KMS-11 (cell line): ENCODE measurements at regions not wholly inside any gene's neighbourhood (a gene's known extent, or its start where the extent isn't known, plus 50 kb on each side); places are given as distances from the start of the nearest gene placed in this dataset.

Source experiments
- H2AFZ ChIP-seq: fragments of 200-600 bp; sonication (generic); 2 replicates; pipeline ENCODE4 v1.6.1; 2016; ENCODE audit warnings: antibody characterized with exemption, mixed run types, low read depth
- H3K27ac ChIP-seq: fragments of 200-600 bp; sonication (generic); 2 replicates; pipeline ENCODE4 v1.6.1; 2016; ENCODE audit warnings: mild to moderate bottlenecking, mixed run types
- H3K27me3 ChIP-seq: fragments of 200-600 bp; sonication (generic); 2 replicates; pipeline ENCODE4 v1.6.1; 2017; ENCODE audit warnings: mild to moderate bottlenecking, low read depth, mixed run types, moderate library complexity; ENCODE audit not compliant: insufficient read depth
- H3K36me3 ChIP-seq: fragments of 200-600 bp; sonication (generic); 2 replicates; pipeline ENCODE4 v1.6.1; 2017; ENCODE audit warnings: mild to moderate bottlenecking, mixed run types; ENCODE audit not compliant: insufficient read depth
- H3K4me1 ChIP-seq: fragments of 200-600 bp; sonication (generic); 2 replicates; pipeline ENCODE4 v1.6.1; 2016; ENCODE audit warnings: mild to moderate bottlenecking, low read depth, mixed run types; ENCODE audit not compliant: poor library complexity, severe bottlenecking
- H3K4me2 ChIP-seq: fragments of 200-600 bp; sonication (generic); 2 replicates; pipeline ENCODE4 v1.7.0; 2016; ENCODE audit warnings: mild to moderate bottlenecking, mixed run types
- H3K4me3 ChIP-seq: fragments of 200-600 bp; sonication (generic); IDR thresholded peaks from 2 replicates; pipeline ENCODE4 v1.6.1; 2017; ENCODE audit warnings: low read depth, low read length, mixed read lengths; ENCODE audit not compliant: insufficient read depth
- H3K79me2 ChIP-seq: fragments of 200-600 bp; sonication (generic); 2 replicates; pipeline ENCODE4 v1.6.1; 2016; ENCODE audit warnings: low read depth, mixed run types; ENCODE audit not compliant: insufficient read depth
- H3K9ac ChIP-seq: fragments of 200-600 bp; sonication (generic); 2 replicates; pipeline ENCODE4 v1.6.1; 2016; ENCODE audit warnings: mild to moderate bottlenecking, mixed run types
- H4K20me1 ChIP-seq: fragments of 200-600 bp; sonication (generic); 2 replicates; pipeline ENCODE4 v1.6.1; 2016; ENCODE audit warnings: mild to moderate bottlenecking, mixed run types; ENCODE audit not compliant: insufficient read depth
- TF ChIP-seq, protein P1 (sequence below): fragments of 200-600 bp; sonication (generic); conservative IDR thresholded peaks from 2 replicates; pipeline ENCODE4 v1.6.1; 2017; ENCODE audit warnings: low read depth, mild to moderate bottlenecking, antibody characterized with exemption, low read length, moderate library complexity, mixed read lengths

DNA sequence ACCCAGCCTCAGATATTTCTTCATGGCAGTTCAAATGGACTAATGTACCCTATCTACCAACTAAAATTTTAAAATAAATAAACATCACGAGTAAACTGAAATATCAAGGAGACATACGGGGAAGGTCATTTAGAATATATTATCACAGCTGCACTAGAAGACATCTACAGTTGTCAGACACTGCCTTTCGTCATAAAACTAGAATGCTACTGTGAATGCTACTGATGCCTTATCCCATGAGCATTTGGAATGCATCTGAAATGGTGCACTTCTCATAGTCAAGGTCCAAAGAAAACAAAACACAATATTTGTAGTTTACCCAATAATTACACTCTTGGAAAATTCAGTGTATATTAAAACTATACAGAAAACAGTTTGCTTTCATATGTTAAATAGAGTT is 165.2 kb downstream of the MREG start:
- Histone ChIP-seq H3K27me3 (no peaks in the 10 kb centered on the region), H3K4me2 (no peak overlapping the region), H3K9ac (no peak overlapping the region), H3K4me1 (peaks cover 5% of the 10 kb centered on the region), H3K36me3 (no peaks in the 10 kb centered on the region), H3K27ac (no peak overlapping the region), H3K79me2 (no peaks in the 10 kb centered on the region), H2AFZ (no peak overlapping the region), H3K4me3 (no peak overlapping the region), H4K20me1 (no peaks in the 10 kb centered on the region)
- TF ChIP-seq, protein P1, sequence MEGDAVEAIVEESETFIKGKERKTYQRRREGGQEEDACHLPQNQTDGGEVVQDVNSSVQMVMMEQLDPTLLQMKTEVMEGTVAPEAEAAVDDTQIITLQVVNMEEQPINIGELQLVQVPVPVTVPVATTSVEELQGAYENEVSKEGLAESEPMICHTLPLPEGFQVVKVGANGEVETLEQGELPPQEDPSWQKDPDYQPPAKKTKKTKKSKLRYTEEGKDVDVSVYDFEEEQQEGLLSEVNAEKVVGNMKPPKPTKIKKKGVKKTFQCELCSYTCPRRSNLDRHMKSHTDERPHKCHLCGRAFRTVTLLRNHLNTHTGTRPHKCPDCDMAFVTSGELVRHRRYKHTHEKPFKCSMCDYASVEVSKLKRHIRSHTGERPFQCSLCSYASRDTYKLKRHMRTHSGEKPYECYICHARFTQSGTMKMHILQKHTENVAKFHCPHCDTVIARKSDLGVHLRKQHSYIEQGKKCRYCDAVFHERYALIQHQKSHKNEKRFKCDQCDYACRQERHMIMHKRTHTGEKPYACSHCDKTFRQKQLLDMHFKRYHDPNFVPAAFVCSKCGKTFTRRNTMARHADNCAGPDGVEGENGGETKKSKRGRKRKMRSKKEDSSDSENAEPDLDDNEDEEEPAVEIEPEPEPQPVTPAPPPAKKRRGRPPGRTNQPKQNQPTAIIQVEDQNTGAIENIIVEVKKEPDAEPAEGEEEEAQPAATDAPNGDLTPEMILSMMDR: no peak

DNA sequence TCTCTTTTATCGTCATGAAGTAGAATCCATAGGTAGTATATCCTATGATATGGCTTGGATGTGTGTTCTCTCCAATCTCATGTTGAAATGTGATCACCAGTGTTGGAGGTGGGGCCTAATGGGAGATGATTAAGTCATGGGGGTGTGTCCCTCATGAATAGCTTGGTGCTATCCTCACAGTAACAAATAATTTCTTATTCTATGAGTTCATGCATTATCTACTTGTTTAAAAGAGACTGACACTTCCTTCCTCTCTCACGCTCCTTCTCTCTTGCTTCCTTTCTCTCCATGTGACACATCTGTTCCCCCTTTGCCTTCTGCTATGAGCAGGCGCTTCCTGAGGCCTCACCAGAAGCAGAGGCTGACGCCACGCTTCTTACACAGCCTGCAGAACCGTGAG is 165.6 kb downstream of the MREG start:
- TF ChIP-seq, protein P1: no peak
- no peak overlapping the region for H3K9ac ChIP-seq
- H3K4me1 ChIP-seq: peaks cover 9% of the 10 kb centered on the region

GRCh38 chr2:215847056-215847455 is 166.3 kb downstream of the MREG start:
- Histone ChIP-seq H3K4me2 (no peak overlapping the region), H2AFZ (no peak overlapping the region), H3K36me3 (no peaks in the 10 kb centered on the region), H3K4me1 (peaks cover 16% of the 10 kb centered on the region), H3K27ac (no peak overlapping the region), H3K9ac (no peak overlapping the region), H3K79me2 (no peaks in the 10 kb centered on the region), H4K20me1 (no peaks in the 10 kb centered on the region), H3K27me3 (no peaks in the 10 kb centered on the region), H3K4me3 (no peak overlapping the region)
- TF ChIP-seq, protein P1: no peak

More for the DNA sequence above, 165.6 kb downstream of the MREG start:
- Histone ChIP-seq H3K27me3 (no peaks in the 10 kb centered on the region), H3K4me3 (no peak overlapping the region), H3K27ac (no peak overlapping the region), H4K20me1 (no peaks in the 10 kb centered on the region), H3K4me2 (no peak overlapping the region), H3K79me2 (no peaks in the 10 kb centered on the region), H3K36me3 (no peaks in the 10 kb centered on the region), H2AFZ (no peak overlapping the region)

DNA sequence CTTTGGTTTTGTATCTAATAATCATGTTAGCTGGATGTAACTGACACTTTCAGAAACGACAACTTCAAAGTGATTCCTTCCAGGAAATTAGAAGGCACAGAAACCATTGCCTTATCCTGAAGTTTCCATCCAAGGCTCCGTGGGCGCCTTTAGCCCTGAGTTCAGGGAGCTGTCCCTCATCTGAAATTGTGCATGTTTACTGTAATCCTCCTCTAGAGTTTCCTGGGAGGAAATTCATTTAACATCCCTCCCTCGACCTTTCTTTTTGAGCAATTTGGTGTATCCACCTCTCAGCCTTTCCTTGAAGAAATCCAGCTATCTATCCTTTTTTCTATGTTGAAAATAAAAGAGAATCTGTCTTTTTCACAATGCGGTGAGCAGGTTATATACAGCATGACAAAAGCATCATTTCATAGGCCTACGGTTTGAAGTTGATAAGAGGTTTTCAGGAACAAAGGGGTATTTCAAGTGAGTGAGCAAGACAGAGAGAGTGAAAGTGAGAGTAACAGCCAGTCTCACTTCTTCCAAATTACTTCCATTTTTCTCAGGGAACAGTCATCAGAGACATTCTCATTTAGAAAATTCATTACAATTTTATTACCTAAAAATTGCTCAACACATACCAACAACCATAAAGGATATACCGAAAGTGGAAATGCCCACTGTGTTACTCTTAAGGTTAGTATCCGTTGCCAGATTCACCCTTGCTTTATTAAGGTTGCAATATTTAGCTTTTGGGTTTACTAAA is 167.3 kb downstream of the MREG start:
- H3K4me2 ChIP-seq: no peak overlapping the region
- no peak overlapping the region for H3K27ac ChIP-seq
- H3K4me3 ChIP-seq: no peak overlapping the region
- no peaks in the 10 kb centered on the region for H3K36me3 ChIP-seq
- no peak overlapping the region for H3K9ac ChIP-seq
- H2AFZ ChIP-seq: no peak overlapping the region
- H3K4me1 ChIP-seq: peaks cover 26% of the 10 kb centered on the region
- H3K27me3 ChIP-seq: no peaks in the 10 kb centered on the region
- H3K79me2 ChIP-seq: no peaks in the 10 kb centered on the region
- no peaks in the 10 kb centered on the region for H4K20me1 ChIP-seq
- TF ChIP-seq, protein P1: no peak
